OCI-LY1 (cell line): ENCODE measurements at regions not wholly inside any gene's neighbourhood (a gene's known extent, or its start where the extent isn't known, plus 50 kb on each side); places are given as distances from the start of the nearest gene placed in this dataset.

Source experiments
- EZH2 ChIP-seq: fragments of 200-600 bp; sonication (generic), shearing (Covaris generic); IDR thresholded peaks from 2 replicates; pipeline ENCODE4 v1.8.0; 2017; ENCODE audit warnings: borderline replicate concordance, mixed run types, mild to moderate bottlenecking, antibody characterized with exemption, low read length, moderate library complexity, mixed read lengths
- TF ChIP-seq, protein P1 (sequence below): fragments of 200-600 bp; sonication (generic), shearing (Covaris generic); IDR thresholded peaks from 2 replicates; pipeline ENCODE4 v1.5.1; 2017; ENCODE audit warnings: mild to moderate bottlenecking, antibody characterized with exemption, low read length, moderate library complexity, mixed read lengths

DNA sequence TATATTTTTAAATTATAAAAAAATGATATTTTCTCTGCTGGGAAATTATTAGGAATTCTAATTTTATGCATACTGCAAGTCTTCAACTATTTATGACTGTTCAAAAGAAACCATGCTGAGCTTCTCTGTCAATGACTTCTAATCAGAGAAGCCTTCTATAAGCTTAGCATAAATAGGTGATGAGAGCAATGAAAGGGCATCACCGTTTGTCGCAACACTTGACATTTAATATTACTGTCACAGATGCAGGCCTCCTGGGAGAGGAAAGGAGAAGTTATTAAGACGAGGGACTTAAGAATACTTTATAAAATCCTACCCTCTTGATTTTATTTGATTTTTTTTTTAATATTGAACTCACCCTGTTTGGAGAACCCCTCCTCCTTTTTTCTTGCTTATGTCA, 69.8 kb downstream of the CAPZA3 start:
- TF ChIP-seq, protein P1, sequence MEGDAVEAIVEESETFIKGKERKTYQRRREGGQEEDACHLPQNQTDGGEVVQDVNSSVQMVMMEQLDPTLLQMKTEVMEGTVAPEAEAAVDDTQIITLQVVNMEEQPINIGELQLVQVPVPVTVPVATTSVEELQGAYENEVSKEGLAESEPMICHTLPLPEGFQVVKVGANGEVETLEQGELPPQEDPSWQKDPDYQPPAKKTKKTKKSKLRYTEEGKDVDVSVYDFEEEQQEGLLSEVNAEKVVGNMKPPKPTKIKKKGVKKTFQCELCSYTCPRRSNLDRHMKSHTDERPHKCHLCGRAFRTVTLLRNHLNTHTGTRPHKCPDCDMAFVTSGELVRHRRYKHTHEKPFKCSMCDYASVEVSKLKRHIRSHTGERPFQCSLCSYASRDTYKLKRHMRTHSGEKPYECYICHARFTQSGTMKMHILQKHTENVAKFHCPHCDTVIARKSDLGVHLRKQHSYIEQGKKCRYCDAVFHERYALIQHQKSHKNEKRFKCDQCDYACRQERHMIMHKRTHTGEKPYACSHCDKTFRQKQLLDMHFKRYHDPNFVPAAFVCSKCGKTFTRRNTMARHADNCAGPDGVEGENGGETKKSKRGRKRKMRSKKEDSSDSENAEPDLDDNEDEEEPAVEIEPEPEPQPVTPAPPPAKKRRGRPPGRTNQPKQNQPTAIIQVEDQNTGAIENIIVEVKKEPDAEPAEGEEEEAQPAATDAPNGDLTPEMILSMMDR = no peak
- no peak for TF ChIP-seq EZH2
